HepG2 (cell line): ENCODE measurements at regions not wholly inside any gene's neighbourhood (a gene's known extent, or its start where the extent isn't known, plus 50 kb on each side); places are given as distances from the start of the nearest gene placed in this dataset.

Source experiments
- ATAC-seq: fragments of 200-7000 bp; cut with Tn5 transposase; 3 replicates; pipeline ENCODE4 v1.9.1; 2020; ENCODE audit warnings: mild to moderate bottlenecking, moderate library complexity
- BruUV-seq: library from RNA; stranded (reverse); fragments of 400-500 nt; replicated peaks from 2 replicates; lab custom pipeline; 2021; lab: Mats Ljungman, UMichigan
- CTCF ChIA-PET: fragments of 300-600 bp; formaldehyde crosslinking; extraction: SDS; loops from one replicate; lab custom pipeline; 2021; ENCODE audit warnings: low total read pairs, inconsistent platforms, low intra/inter-chr PET ratio; lab: Yijun Ruan, JAX
- POLR2A ChIA-PET: fragments of 350-600 bp; sonication (Branson Sonifier 250); formaldehyde crosslinking; loops from one replicate; lab custom pipeline; 2020; ENCODE audit warnings: antibody characterized with exemption, inconsistent platforms; lab: Yijun Ruan, JAX
- DNase-seq: peaks from one replicate; pipeline ENCODE4 v3.0.0-alpha.2; 2015; ENCODE audit warnings: low spot score
- FAIRE-seq: peaks from 3 replicates; lab custom pipeline; 2011; peaks lifted over from hg19 to GRCh38; lab: Jason Lieb, UNC
- H2AFZ ChIP-seq: one replicate; pipeline ENCODE4 v1.6.1; 2011; ENCODE audit warnings: low read length, inconsistent platforms
- H3K27ac ChIP-seq: fragments of 300-600 bp; 3 replicates; pipeline ENCODE4 v1.8.0; 2011; ENCODE audit warnings: mixed run types, mild to moderate bottlenecking, mixed read lengths, low read length, inconsistent platforms; ENCODE audit not compliant: insufficient read depth; ENCODE audit errors: extremely low read length
- H3K27me3 ChIP-seq, 2 experiments: fragments of 200-600 bp in 1 of 2; 2 replicates in 1 of 2; 3 replicates in 1 of 2; pipeline versions ENCODE4 v1.6.0 to v1.8.0; 2011; ENCODE audit warnings: low read length in 2 of 2, mild to moderate bottlenecking in 2 of 2, moderate library complexity in 2 of 2, inconsistent platforms in 1 of 2; ENCODE audit not compliant: insufficient read depth in 2 of 2, control insufficient read depth in 1 of 2
- H3K36me3 ChIP-seq, 2 experiments: fragments of 200-600 bp in 1 of 2; replicated peaks in 1 of 2; 2 replicates in 1 of 2; 3 replicates in 1 of 2; pipeline versions ENCODE4 v1.5.1 to v1.8.0; 2011; ENCODE audit warnings: low read length in 2 of 2, inconsistent platforms in 1 of 2; ENCODE audit not compliant: insufficient read depth in 2 of 2, control insufficient read depth in 1 of 2
- H3K4me1 ChIP-seq: 2 replicates; pipeline ENCODE4 v1.5.1; 2012; ENCODE audit warnings: low read length, inconsistent platforms; ENCODE audit not compliant: insufficient read depth
- H3K4me2 ChIP-seq: 2 replicates; pipeline ENCODE4 v1.6.0; 2011; ENCODE audit warnings: low read depth, low read length, inconsistent platforms
- H3K4me3 ChIP-seq, 3 experiments: fragments of 200-600 bp in 1 of 3; sonication (generic), shearing (Covaris generic) in 1 of 3; replicated peaks in 1 of 3; 2 replicates each; pipeline ENCODE4 v1.5.1; 2011 to 2016; ENCODE audit warnings: low read length in 3 of 3, inconsistent platforms in 2 of 3, low read depth in 2 of 3, mild to moderate bottlenecking in 2 of 3, control low read depth in 1 of 3, mixed read lengths in 1 of 3; ENCODE audit not compliant: insufficient read depth in 1 of 3
- H3K79me2 ChIP-seq: one replicate; pipeline ENCODE4 v1.6.1; 2011; ENCODE audit warnings: low read length, inconsistent platforms; ENCODE audit not compliant: insufficient read depth
- H3K9ac ChIP-seq: 2 replicates; pipeline ENCODE4 v1.6.0; 2011; ENCODE audit warnings: mild to moderate bottlenecking, low read depth, low read length, inconsistent platforms; ENCODE audit not compliant: insufficient read depth
- H3K9me3 ChIP-seq: 2 replicates; pipeline ENCODE4 v1.5.1; 2012; ENCODE audit warnings: mild to moderate bottlenecking, low read length
- H4K20me1 ChIP-seq: 2 replicates; pipeline ENCODE4 v1.6.0; 2011; ENCODE audit warnings: inconsistent platforms, mild to moderate bottlenecking, low read length, moderate library complexity; ENCODE audit not compliant: insufficient read depth
- ARID4A ChIP-seq: sonication (generic); formaldehyde crosslinking; IDR thresholded peaks from 2 replicates; pipeline ENCODE4 v1.5.0; 2020; ENCODE audit warnings: mild to moderate bottlenecking, missing genetic modification reagents, borderline replicate concordance
- CHCHD3 ChIP-seq: sonication (generic); formaldehyde crosslinking; IDR thresholded peaks from 2 replicates; pipeline ENCODE4 v1.8.0; 2022; ENCODE audit warnings: mild to moderate bottlenecking, missing genetic modification reagents, moderate library complexity
- DMAP1 ChIP-seq: IDR thresholded peaks from 2 replicates; pipeline ENCODE4 v1.6.1; 2016
- FOXJ3 ChIP-seq: sonication (generic); formaldehyde crosslinking; IDR thresholded peaks from 2 replicates; pipeline ENCODE4 v1.4.0; 2020; ENCODE audit warnings: missing genetic modification reagents, mild to moderate bottlenecking, borderline replicate concordance
- HIVEP1 ChIP-seq: sonication (generic); formaldehyde crosslinking; IDR thresholded peaks from 2 replicates; pipeline ENCODE4 v1.4.0; 2020; ENCODE audit warnings: mild to moderate bottlenecking, missing genetic modification reagents
- IRX3 ChIP-seq: sonication (generic); formaldehyde crosslinking; IDR thresholded peaks from 2 replicates; pipeline ENCODE4 v1.8.1; 2023; ENCODE audit warnings: mild to moderate bottlenecking, low read depth, missing genetic modification reagents, borderline replicate concordance
- KMT2A ChIP-seq: sonication (generic); formaldehyde crosslinking; IDR thresholded peaks from 2 replicates; pipeline ENCODE4 v1.4.0; 2020; ENCODE audit warnings: missing genetic modification reagents
- NFYC ChIP-seq: IDR thresholded peaks from 2 replicates; pipeline ENCODE4 v1.6.1; 2016; ENCODE audit warnings: missing genetic modification reagents, missing compliant biosample characterization
- ZFP1 ChIP-seq: IDR thresholded peaks from 2 replicates; pipeline ENCODE4 v1.6.1; 2016
- ZNF225 ChIP-seq: sonication (generic); formaldehyde crosslinking; IDR thresholded peaks from 2 replicates; pipeline ENCODE4 v1.4.0; 2020; ENCODE audit warnings: mild to moderate bottlenecking, missing genetic modification reagents
- ZNF275 ChIP-seq: sonication (generic); formaldehyde crosslinking; IDR thresholded peaks from 2 replicates; pipeline ENCODE4 v1.8.0; 2022; ENCODE audit warnings: missing genetic modification reagents, mild to moderate bottlenecking, inconsistent platforms, borderline replicate concordance
- ZNF337 ChIP-seq: sonication (generic); formaldehyde crosslinking; IDR thresholded peaks from 2 replicates; pipeline ENCODE4 v1.5.1; 2020; ENCODE audit warnings: missing genetic modification reagents, low read depth, mild to moderate bottlenecking, borderline replicate concordance
- ZNF496 ChIP-seq: sonication (generic); formaldehyde crosslinking; IDR thresholded peaks from 2 replicates; pipeline ENCODE4 v1.8.1; 2023; ENCODE audit warnings: mild to moderate bottlenecking, moderate library complexity, missing genetic modification reagents; ENCODE audit not compliant: insufficient replicate concordance
- ZNF564 ChIP-seq: sonication (generic); formaldehyde crosslinking; IDR thresholded peaks from 2 replicates; pipeline ENCODE4 v1.8.1; 2023; ENCODE audit warnings: mild to moderate bottlenecking, missing genetic modification reagents
- WGBS: methylation state at CpG from one replicate; pipeline ENCODE4 v1.1.6; 2017; ENCODE audit warnings: low lambda C conversion rate; 5-methylcytosine and 5-hydroxymethylcytosine counted together
- in situ Hi-C: cut with HindIII; loops from 2 replicates; pipeline ENCODE4 v1.10.0; 2017; ENCODE audit warnings: low pct_unique_long_range_greater_than_20kb; ENCODE audit not compliant: extremely low pct_ligation_motif_present
- intact Hi-C: fragments of 100-400 bp; cut with micrococcal nuclease; formaldehyde crosslinking; loops from one replicate; pipeline ENCODE4 v1.10.0; 2022; ENCODE audit not compliant: unreplicated experiment
- TF ChIP-seq, protein P1 (sequence below): IDR thresholded peaks from 2 replicates; pipeline ENCODE4 v1.6.1; 2016; ENCODE audit warnings: missing biosample characterization, missing genetic modification reagents, low read depth
- TF ChIP-seq, protein P2 (sequence below): sonication (generic); formaldehyde crosslinking; IDR thresholded peaks from 2 replicates; pipeline ENCODE4 v1.4.0; 2020; ENCODE audit warnings: low read depth, missing genetic modification reagents

DNA sequence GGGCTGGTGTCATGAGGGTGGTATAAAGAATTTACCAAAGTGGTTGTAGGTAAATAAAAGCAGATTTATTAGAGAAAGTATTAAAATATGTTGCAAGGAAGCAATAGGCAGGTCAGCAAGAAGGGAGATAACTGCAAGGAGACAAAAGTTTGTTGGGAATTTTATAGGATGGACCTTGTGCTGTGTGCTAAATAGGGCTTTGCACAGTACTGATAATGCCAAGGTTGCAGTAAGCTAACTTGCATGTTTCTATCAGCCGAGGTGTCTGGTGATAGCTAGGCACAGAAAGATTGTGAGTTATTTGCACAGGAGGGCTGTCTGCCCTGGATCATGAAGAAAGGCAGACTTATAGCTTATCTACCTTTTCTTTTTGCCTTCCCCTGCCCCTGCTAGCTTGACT, 102.5 kb upstream of the SPRED1 start:
- no peak for FAIRE-seq

More for the DNA sequence above, 102.5 kb upstream of the SPRED1 start:
- ChIA-PET CTCF (no interaction called here), POLR2A (no interaction called here)
- Histone ChIP-seq H3K27me3 (no peaks in the 10 kb centered on the region), H3K36me3 (no peaks in the 10 kb centered on the region), H3K79me2 (no peaks in the 10 kb centered on the region), H3K4me3 (no peak overlapping the region), H2AFZ (no peak overlapping the region), H3K27ac (no peak overlapping the region), H3K4me1 (no peaks in the 10 kb centered on the region), H3K4me2 (no peak overlapping the region), H3K9me3 (no peaks in the 10 kb centered on the region; the same call in 1 of the 2 replicates), H4K20me1 (no peaks in the 10 kb centered on the region), H3K9ac (no peak overlapping the region)
- no peak for TF ChIP-seq KMT2A (CRISPR knock-in tag)
- TF ChIP-seq, protein P1, sequence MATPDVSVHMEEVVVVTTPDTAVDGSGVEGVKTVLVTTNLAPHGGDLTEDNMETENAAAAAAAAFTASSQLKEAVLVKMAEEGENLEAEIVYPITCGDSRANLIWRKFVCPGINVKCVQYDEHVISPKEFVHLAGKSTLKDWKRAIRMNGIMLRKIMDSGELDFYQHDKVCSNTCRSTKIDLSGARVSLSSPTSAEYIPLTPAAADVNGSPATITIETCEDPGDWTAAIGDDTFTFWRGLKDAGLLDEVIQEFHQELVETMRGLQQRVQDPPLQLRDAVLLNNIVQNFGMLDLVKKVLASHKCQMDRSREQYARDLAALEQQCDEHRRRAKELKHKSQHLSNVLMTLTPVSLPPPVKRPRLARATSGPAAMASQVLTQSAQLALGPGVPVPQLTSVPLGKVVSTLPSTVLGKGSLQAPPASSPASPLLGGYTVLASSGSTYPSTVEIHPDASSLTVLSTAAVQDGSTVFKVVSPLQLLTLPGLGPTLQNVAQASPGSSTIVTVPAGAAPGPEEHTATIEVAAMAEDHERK (CRISPR knock-in tag): no peak
- TF ChIP-seq ARID4A: no peak
- no peak for TF ChIP-seq ZNF496 (CRISPR knock-in tag)
- TF ChIP-seq ZNF337: no peak
- TF ChIP-seq HIVEP1 (CRISPR knock-in tag): no peak
- no peak for TF ChIP-seq ZNF564
- TF ChIP-seq, protein P2, sequence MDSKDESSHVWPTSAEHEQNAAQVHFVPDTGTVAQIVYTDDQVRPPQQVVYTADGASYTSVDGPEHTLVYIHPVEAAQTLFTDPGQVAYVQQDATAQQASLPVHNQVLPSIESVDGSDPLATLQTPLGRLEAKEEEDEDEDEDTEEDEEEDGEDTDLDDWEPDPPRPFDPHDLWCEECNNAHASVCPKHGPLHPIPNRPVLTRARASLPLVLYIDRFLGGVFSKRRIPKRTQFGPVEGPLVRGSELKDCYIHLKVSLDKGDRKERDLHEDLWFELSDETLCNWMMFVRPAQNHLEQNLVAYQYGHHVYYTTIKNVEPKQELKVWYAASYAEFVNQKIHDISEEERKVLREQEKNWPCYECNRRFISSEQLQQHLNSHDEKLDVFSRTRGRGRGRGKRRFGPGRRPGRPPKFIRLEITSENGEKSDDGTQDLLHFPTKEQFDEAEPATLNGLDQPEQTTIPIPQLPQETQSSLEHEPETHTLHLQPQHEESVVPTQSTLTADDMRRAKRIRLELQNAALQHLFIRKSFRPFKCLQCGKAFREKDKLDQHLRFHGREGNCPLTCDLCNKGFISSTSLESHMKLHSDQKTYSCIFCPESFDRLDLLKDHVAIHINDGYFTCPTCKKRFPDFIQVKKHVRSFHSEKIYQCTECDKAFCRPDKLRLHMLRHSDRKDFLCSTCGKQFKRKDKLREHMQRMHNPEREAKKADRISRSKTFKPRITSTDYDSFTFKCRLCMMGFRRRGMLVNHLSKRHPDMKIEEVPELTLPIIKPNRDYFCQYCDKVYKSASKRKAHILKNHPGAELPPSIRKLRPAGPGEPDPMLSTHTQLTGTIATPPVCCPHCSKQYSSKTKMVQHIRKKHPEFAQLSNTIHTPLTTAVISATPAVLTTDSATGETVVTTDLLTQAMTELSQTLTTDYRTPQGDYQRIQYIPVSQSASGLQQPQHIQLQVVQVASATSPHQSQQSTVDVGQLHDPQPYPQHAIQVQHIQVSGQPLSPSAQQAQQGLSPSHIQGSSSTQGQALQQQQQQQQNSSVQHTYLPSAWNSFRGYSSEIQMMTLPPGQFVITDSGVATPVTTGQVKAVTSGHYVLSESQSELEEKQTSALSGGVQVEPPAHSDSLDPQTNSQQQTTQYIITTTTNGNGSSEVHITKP (CRISPR knock-in tag): no peak
- TF ChIP-seq FOXJ3 (CRISPR knock-in tag): no peak
- TF ChIP-seq ZNF275: no peak
- TF ChIP-seq CHCHD3 (CRISPR knock-in tag): no peak
- TF ChIP-seq NFYC (CRISPR knock-in tag): no peak
- TF ChIP-seq DMAP1 (CRISPR knock-in tag): no peak
- TF ChIP-seq IRX3 (CRISPR knock-in tag): no peak
- TF ChIP-seq ZFP1 (CRISPR knock-in tag): no peak
- TF ChIP-seq ZNF225: no peak
- no peak for ATAC-seq
- 0% methylated on average over 1 of the region's 1 CpG for WGBS
- no peak for DNase-seq
- intact Hi-C loops (no loop called here), in situ Hi-C loops (no loop called here)
- BruUV-seq: no TSS peak
